Osteoblast (primary cell): ENCODE measurements at regions not wholly inside any gene's neighbourhood (a gene's known extent, or its start where the extent isn't known, plus 50 kb on each side); places are given as distances from the start of the nearest gene placed in this dataset.

Experiments
- DNase-seq: peaks from one replicate; pipeline ENCODE4 v3.0.0; 2011; ENCODE audit warnings: low spot score, mixed read lengths; ENCODE audit not compliant: insufficient read length; ENCODE audit errors: missing footprints
- H2AFZ ChIP-seq: 2 replicates; pipeline ENCODE4 v1.6.0; 2011; ENCODE audit warnings: mild to moderate bottlenecking, low read length
- H3K27ac ChIP-seq: 2 replicates; pipeline ENCODE4 v1.5.1; 2011; ENCODE audit warnings: mild to moderate bottlenecking, low read depth, low read length, moderate library complexity
- H3K27me3 ChIP-seq: 2 replicates; pipeline ENCODE4 v1.6.0; 2012; ENCODE audit warnings: mild to moderate bottlenecking, control low read depth, inconsistent platforms, low read length, moderate library complexity; ENCODE audit not compliant: insufficient read depth
- H3K36me3 ChIP-seq: 2 replicates; pipeline ENCODE4 v1.5.1; 2011; ENCODE audit warnings: mild to moderate bottlenecking, low read length, control low read depth, moderate library complexity; ENCODE audit not compliant: insufficient read depth
- H3K4me1 ChIP-seq: 2 replicates; pipeline ENCODE4 v1.5.1; 2011; ENCODE audit warnings: mild to moderate bottlenecking, low read length, control low read depth, moderate library complexity; ENCODE audit not compliant: insufficient read depth
- H3K4me2 ChIP-seq: 2 replicates; pipeline ENCODE4 v1.6.0; 2011; ENCODE audit warnings: mild to moderate bottlenecking, low read length; ENCODE audit not compliant: insufficient read depth
- H3K4me3 ChIP-seq: fragments of 200-600 bp; sonication (generic); 3 replicates; pipeline ENCODE4 v1.5.1; 2012; ENCODE audit warnings: mild to moderate bottlenecking, low read length, inconsistent platforms; ENCODE audit not compliant: insufficient read depth
- H3K79me2 ChIP-seq: 2 replicates; pipeline ENCODE4 v1.6.0; 2012; ENCODE audit warnings: mild to moderate bottlenecking, low read length, control low read depth, inconsistent platforms; ENCODE audit not compliant: insufficient read depth
- H3K9me3 ChIP-seq: 2 replicates; pipeline ENCODE4 v1.5.1; 2011; ENCODE audit warnings: low read depth, low read length, control low read depth
- H4K20me1 ChIP-seq: 2 replicates; pipeline ENCODE4 v1.6.0; 2012; ENCODE audit warnings: mild to moderate bottlenecking, low read length, control low read depth; ENCODE audit not compliant: insufficient read depth
- CTCF ChIP-seq: IDR thresholded peaks from 2 replicates; pipeline ENCODE4 v1.5.1; 2011; ENCODE audit warnings: mild to moderate bottlenecking, low read depth, low read length, moderate library complexity; ENCODE audit errors: extremely low read depth

- Histone ChIP-seq H3K27me3 (no peaks in the 10 kb centered on the region), H3K4me1 (no peaks in the 10 kb centered on the region), H3K36me3 (no peaks in the 10 kb centered on the region), H2AFZ (no peak overlapping the region), H3K4me3 (no peak overlapping the region), H3K4me2 (no peak overlapping the region), H3K9me3 (no peaks in the 10 kb centered on the region), H3K79me2 (no peaks in the 10 kb centered on the region), H3K27ac (no peak overlapping the region), H4K20me1 (no peaks in the 10 kb centered on the region)
- no peak for TF ChIP-seq CTCF
- no peak for DNase-seq
Observed at GRCh38 chr11:116294630-116295029, 478.2 kb downstream of the BUD13 start.

- Histone ChIP-seq H3K79me2 (no peaks in the 10 kb centered on the region), H3K4me2 (no peak overlapping the region), H3K4me1 (no peaks in the 10 kb centered on the region), H3K4me3 (no peak overlapping the region), H3K27ac (no peak overlapping the region), H3K9me3 (no peaks in the 10 kb centered on the region), H2AFZ (no peak overlapping the region), H3K27me3 (no peaks in the 10 kb centered on the region), H3K36me3 (no peaks in the 10 kb centered on the region), H4K20me1 (no peaks in the 10 kb centered on the region)
- no peak for DNase-seq
- no peak for TF ChIP-seq CTCF
Observed at GRCh38 chr11:116287866-116288265, 484.9 kb downstream of the BUD13 start.

GRCh38 chr11:116285026-116285425 is 487.8 kb downstream of the BUD13 start:
- no peaks in the 10 kb centered on the region for H3K9me3 ChIP-seq
- no peak for DNase-seq
- no peak overlapping the region for H3K4me3 ChIP-seq
- TF ChIP-seq CTCF, result no peak
- no peak overlapping the region for H2AFZ ChIP-seq
- H3K36me3 ChIP-seq, result no peaks in the 10 kb centered on the region
- no peak overlapping the region for H3K4me2 ChIP-seq
- H4K20me1 ChIP-seq, result no peaks in the 10 kb centered on the region
- no peaks in the 10 kb centered on the region for H3K27me3 ChIP-seq
- no peaks in the 10 kb centered on the region for H3K79me2 ChIP-seq
- no peak overlapping the region for H3K27ac ChIP-seq
- H3K4me1 ChIP-seq, result no peaks in the 10 kb centered on the region

GRCh38 chr11:116283300-116283699 is 489.5 kb downstream of the BUD13 start:
- Histone ChIP-seq H3K36me3 (no peaks in the 10 kb centered on the region), H3K27ac (no peak overlapping the region), H3K4me3 (no peak overlapping the region), H3K9me3 (no peaks in the 10 kb centered on the region), H2AFZ (no peak overlapping the region), H3K4me1 (no peaks in the 10 kb centered on the region), H3K79me2 (no peaks in the 10 kb centered on the region), H3K27me3 (no peaks in the 10 kb centered on the region), H4K20me1 (no peaks in the 10 kb centered on the region), H3K4me2 (no peak overlapping the region)
- no peak for TF ChIP-seq CTCF
- DNase-seq, result no peak
